KMS-11 (cell line): ENCODE measurements at regions not wholly inside any gene's neighbourhood (a gene's known extent, or its start where the extent isn't known, plus 50 kb on each side); places are given as distances from the start of the nearest gene placed in this dataset.

Experiments
- H2AFZ ChIP-seq: fragments of 200-600 bp; sonication (generic); 2 replicates; pipeline ENCODE4 v1.6.1; 2016; ENCODE audit warnings: antibody characterized with exemption, mixed run types, low read depth
- H3K27ac ChIP-seq: fragments of 200-600 bp; sonication (generic); 2 replicates; pipeline ENCODE4 v1.6.1; 2016; ENCODE audit warnings: mild to moderate bottlenecking, mixed run types
- H3K27me3 ChIP-seq: fragments of 200-600 bp; sonication (generic); 2 replicates; pipeline ENCODE4 v1.6.1; 2017; ENCODE audit warnings: mild to moderate bottlenecking, low read depth, mixed run types, moderate library complexity; ENCODE audit not compliant: insufficient read depth
- H3K36me3 ChIP-seq: fragments of 200-600 bp; sonication (generic); 2 replicates; pipeline ENCODE4 v1.6.1; 2017; ENCODE audit warnings: mild to moderate bottlenecking, mixed run types; ENCODE audit not compliant: insufficient read depth
- H3K4me1 ChIP-seq: fragments of 200-600 bp; sonication (generic); 2 replicates; pipeline ENCODE4 v1.6.1; 2016; ENCODE audit warnings: mild to moderate bottlenecking, low read depth, mixed run types; ENCODE audit not compliant: poor library complexity, severe bottlenecking
- H3K4me2 ChIP-seq: fragments of 200-600 bp; sonication (generic); 2 replicates; pipeline ENCODE4 v1.7.0; 2016; ENCODE audit warnings: mild to moderate bottlenecking, mixed run types
- H3K4me3 ChIP-seq: fragments of 200-600 bp; sonication (generic); IDR thresholded peaks from 2 replicates; pipeline ENCODE4 v1.6.1; 2017; ENCODE audit warnings: low read depth, low read length, mixed read lengths; ENCODE audit not compliant: insufficient read depth
- H3K79me2 ChIP-seq: fragments of 200-600 bp; sonication (generic); 2 replicates; pipeline ENCODE4 v1.6.1; 2016; ENCODE audit warnings: low read depth, mixed run types; ENCODE audit not compliant: insufficient read depth
- H3K9ac ChIP-seq: fragments of 200-600 bp; sonication (generic); 2 replicates; pipeline ENCODE4 v1.6.1; 2016; ENCODE audit warnings: mild to moderate bottlenecking, mixed run types
- H4K20me1 ChIP-seq: fragments of 200-600 bp; sonication (generic); 2 replicates; pipeline ENCODE4 v1.6.1; 2016; ENCODE audit warnings: mild to moderate bottlenecking, mixed run types; ENCODE audit not compliant: insufficient read depth
- TF ChIP-seq, protein P1 (sequence below): fragments of 200-600 bp; sonication (generic); conservative IDR thresholded peaks from 2 replicates; pipeline ENCODE4 v1.6.1; 2017; ENCODE audit warnings: low read depth, mild to moderate bottlenecking, antibody characterized with exemption, low read length, moderate library complexity, mixed read lengths

DNA sequence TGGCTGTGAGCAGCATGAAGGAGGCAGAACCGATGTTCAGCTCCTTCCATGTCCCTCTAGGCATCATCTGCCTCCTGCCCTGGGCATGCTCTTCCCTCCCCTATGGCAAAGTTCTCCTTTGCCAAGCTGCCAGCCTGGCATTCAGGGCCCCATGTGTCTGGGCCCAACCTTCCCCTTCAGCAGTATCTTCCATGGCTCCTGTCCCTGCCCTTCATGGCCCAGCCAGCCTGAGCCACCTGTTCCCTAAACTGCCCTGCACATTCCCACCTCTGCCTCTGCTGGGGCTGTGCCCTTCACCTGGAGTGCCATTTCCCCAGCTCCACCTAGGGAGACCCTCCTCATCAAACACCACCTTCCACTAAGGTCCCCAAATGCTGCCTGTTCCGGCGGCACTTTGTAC lies 74.0 kb upstream of the TCL1A start:
- no peak overlapping the region for H3K9ac ChIP-seq
- no peak overlapping the region for H3K27ac ChIP-seq
- no peak overlapping the region for H2AFZ ChIP-seq
- no peak overlapping the region for H3K4me2 ChIP-seq
- no peaks in the 10 kb centered on the region for H3K4me1 ChIP-seq
- H3K27me3 ChIP-seq = no peaks in the 10 kb centered on the region
- no peaks in the 10 kb centered on the region for H3K36me3 ChIP-seq
- TF ChIP-seq, protein P1, sequence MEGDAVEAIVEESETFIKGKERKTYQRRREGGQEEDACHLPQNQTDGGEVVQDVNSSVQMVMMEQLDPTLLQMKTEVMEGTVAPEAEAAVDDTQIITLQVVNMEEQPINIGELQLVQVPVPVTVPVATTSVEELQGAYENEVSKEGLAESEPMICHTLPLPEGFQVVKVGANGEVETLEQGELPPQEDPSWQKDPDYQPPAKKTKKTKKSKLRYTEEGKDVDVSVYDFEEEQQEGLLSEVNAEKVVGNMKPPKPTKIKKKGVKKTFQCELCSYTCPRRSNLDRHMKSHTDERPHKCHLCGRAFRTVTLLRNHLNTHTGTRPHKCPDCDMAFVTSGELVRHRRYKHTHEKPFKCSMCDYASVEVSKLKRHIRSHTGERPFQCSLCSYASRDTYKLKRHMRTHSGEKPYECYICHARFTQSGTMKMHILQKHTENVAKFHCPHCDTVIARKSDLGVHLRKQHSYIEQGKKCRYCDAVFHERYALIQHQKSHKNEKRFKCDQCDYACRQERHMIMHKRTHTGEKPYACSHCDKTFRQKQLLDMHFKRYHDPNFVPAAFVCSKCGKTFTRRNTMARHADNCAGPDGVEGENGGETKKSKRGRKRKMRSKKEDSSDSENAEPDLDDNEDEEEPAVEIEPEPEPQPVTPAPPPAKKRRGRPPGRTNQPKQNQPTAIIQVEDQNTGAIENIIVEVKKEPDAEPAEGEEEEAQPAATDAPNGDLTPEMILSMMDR = no peak
- H4K20me1 ChIP-seq = no peaks in the 10 kb centered on the region
- H3K4me3 ChIP-seq = no peak overlapping the region
- H3K79me2 ChIP-seq = no peaks in the 10 kb centered on the region

- Histone ChIP-seq H3K27ac (no peak overlapping the region), H3K36me3 (no peaks in the 10 kb centered on the region), H4K20me1 (no peaks in the 10 kb centered on the region), H3K4me1 (no peaks in the 10 kb centered on the region), H2AFZ (no peak overlapping the region), H3K79me2 (no peaks in the 10 kb centered on the region), H3K27me3 (no peaks in the 10 kb centered on the region), H3K9ac (no peak overlapping the region), H3K4me2 (no peak overlapping the region), H3K4me3 (no peak overlapping the region)
- TF ChIP-seq, protein P1 = no peak
Observed at GRCh38 chr14:95786566-95786965, 72.6 kb upstream of the TCL1A start.

DNA sequence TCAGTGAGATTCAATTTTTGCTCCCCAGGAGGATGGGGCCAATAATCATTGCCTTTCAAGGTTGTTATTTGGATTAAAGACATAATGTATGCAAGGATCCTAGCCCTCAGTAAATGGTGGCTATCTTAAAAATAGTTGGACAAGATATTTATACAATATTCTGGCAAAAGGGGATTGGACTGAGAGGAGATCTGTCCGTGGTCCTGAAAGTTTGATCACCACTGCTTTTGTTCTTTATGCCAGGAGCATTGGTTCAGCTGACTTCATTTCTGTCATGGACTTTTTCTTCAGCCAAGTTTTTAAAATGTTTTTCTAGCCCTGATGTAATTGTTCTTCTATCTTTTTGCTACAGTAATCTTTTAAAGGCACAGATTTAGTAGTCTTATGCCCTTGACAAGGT lies 70.2 kb upstream of the TCL1A start:
- Histone ChIP-seq H2AFZ (no peak overlapping the region), H3K4me3 (no peak overlapping the region), H3K9ac (no peak overlapping the region), H3K4me1 (no peaks in the 10 kb centered on the region), H3K4me2 (no peak overlapping the region), H4K20me1 (no peaks in the 10 kb centered on the region), H3K36me3 (no peaks in the 10 kb centered on the region), H3K79me2 (no peaks in the 10 kb centered on the region), H3K27ac (no peak overlapping the region), H3K27me3 (no peaks in the 10 kb centered on the region)
- TF ChIP-seq, protein P1 = no peak

DNA sequence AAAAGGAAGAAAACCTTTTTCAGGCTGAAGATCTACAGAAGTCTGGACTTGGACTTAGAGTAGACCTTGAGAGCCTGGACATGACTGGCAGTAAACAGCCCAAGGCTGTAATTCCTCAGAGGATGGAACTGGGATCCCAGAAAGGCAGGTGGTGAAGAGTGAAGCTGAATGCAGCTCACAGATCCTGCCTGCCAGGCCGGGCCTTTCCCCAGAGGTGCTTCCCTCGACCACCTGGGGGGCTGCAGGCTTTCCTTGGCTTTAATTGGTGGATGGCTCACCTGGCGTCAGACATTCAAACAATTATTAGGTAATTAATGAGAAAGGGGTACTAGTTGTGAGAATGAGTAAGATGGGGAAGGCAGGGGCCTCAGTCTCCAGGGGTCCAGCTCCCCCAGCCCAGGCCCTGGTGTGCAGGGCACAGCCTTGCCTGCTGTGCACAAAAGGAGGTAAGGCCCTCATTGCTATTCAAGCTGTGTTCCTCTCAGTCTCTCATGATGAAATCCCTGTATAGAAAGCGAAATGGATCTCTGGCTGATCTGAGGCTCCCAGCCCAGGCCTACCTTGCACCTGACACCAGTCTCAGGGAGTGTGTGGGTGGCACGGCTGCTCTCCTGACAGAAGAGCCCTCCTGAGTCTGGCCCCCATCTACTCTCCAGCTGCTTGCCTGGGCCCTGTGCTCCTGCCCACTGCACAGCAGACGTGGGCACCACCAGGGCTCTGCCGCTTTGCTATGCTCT lies 63.0 kb upstream of the TCL1A start:
- H3K36me3 ChIP-seq = no peaks in the 10 kb centered on the region
- H3K79me2 ChIP-seq = no peaks in the 10 kb centered on the region
- H4K20me1 ChIP-seq = no peaks in the 10 kb centered on the region
- TF ChIP-seq, protein P1 = no peak
- no peaks in the 10 kb centered on the region for H3K4me1 ChIP-seq
- H3K9ac ChIP-seq = no peak overlapping the region
- no peak overlapping the region for H3K4me3 ChIP-seq
- no peak overlapping the region for H2AFZ ChIP-seq
- no peak overlapping the region for H3K4me2 ChIP-seq
- H3K27ac ChIP-seq = no peak overlapping the region
- H3K27me3 ChIP-seq = no peaks in the 10 kb centered on the region
